ENCODE measurements at regions not wholly inside any gene's neighbourhood (a gene's known extent, or its start where the extent isn't known, plus 50 kb on each side); places are given as distances from the start of the nearest gene placed in this dataset.

DNA sequence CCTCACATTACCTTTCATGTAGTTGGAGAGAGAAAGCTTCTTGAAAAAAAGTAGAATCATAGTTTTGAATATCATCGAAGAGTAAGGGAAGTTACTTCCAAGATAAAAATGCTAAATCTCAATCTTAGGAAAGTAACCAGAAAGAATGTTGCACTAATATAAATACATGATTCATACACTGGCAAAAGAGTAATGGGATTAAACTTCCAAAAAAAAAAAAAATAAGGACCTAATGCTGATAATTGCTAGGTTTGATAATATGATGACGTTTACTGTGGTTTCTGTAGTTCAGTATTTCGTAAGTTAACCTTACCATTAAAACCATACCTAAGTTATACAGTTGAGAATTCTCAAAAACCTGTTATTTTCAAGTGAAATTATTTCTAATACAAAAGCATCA, 573.8 kb upstream of the CDH9 start:
- TF ChIP-seq CTCF (IDR thresholded peaks at IDR 0.05; ENCODE audit: low read depth, low read length, poor library complexity, severe bottlenecking) (no peak), EZH2phosphoT487 (IDR thresholded peaks at IDR 0.05; ENCODE audit: borderline replicate concordance, low read length) (no peak)
